H1 (cell line): ENCODE measurements at regions not wholly inside any gene's neighbourhood (a gene's known extent, or its start where the extent isn't known, plus 50 kb on each side); places are given as distances from the start of the nearest gene placed in this dataset.

ENCODE experiments used
- CTCF ChIP-seq, 3 experiments: IDR thresholded peaks; 1 replicate in 2 of 3; 2 replicates in 1 of 3; pipeline versions ENCODE4 v1.5.1 to v1.6.1; 2011; ENCODE audit warnings: low read length in 3 of 3, mild to moderate bottlenecking in 3 of 3, inconsistent platforms in 2 of 3, low read depth in 1 of 3, moderate library complexity in 1 of 3; ENCODE audit not compliant: insufficient read depth in 1 of 3; ENCODE audit errors: control extremely low read depth in 1 of 3
- EZH2 ChIP-seq: fragments of 200-600 bp; sonication (generic); IDR thresholded peaks from 2 replicates; pipeline ENCODE4 v1.7.1; 2012; ENCODE audit warnings: low read depth, mild to moderate bottlenecking, moderate library complexity, low read length, inconsistent platforms; ENCODE audit not compliant: severe bottlenecking
- POLR2A ChIP-seq, 2 experiments: IDR thresholded peaks; 1 replicate in 1 of 2; 2 replicates in 1 of 2; pipeline ENCODE4 v1.6.1; 2011; ENCODE audit warnings: low read depth in 2 of 2, low read length in 2 of 2, mild to moderate bottlenecking in 2 of 2; ENCODE audit errors: control extremely low read depth in 1 of 2
- POLR2AphosphoS5 ChIP-seq: IDR thresholded peaks from 2 replicates; pipeline ENCODE4 v1.6.1; 2011; ENCODE audit warnings: low read depth, low read length
- SP1 ChIP-seq: IDR thresholded peaks from 2 replicates; pipeline ENCODE4 v1.6.1; 2011; ENCODE audit warnings: low read depth, low read length

DNA sequence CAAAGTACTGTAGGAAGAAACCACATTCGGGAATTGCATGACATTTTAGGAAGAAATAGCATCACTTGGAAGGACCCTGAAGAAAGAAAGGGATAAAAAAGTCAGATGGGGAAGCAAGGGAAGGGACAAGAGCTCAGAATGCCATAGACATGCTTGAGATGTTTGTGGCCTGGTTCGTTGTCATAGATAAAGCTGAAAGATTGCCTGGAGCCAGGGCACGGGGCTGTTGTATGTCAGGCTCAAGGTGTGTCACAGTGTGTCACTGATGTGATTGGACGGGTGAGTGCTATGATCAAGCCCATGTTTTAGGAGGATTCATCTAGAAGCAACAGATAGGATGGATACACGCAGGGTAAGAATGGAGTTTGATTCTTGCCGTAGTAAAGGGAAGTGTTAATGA lies 216.2 kb upstream of the SOX4 start:
- no peak for TF ChIP-seq CTCF (IDR thresholded peaks at IDR 0.05; ENCODE audit: control extremely low read depth in 1 of 3, insufficient read depth in 1 of 3, low read depth in 1 of 3, low read length in 3 of 3)
- no peak for TF ChIP-seq POLR2AphosphoS5
- no peak for TF ChIP-seq SP1
- no peak for TF ChIP-seq EZH2
- no peak for TF ChIP-seq POLR2A (IDR thresholded peaks at IDR 0.05; ENCODE audit: control extremely low read depth in 1 of 2, low read depth in 2 of 2, low read length in 2 of 2)
